H1 (cell line): ENCODE measurements at regions not wholly inside any gene's neighbourhood (a gene's known extent, or its start where the extent isn't known, plus 50 kb on each side); places are given as distances from the start of the nearest gene placed in this dataset.

Source experiments
- ATF2 ChIP-seq: IDR thresholded peaks from 2 replicates; pipeline ENCODE4 v1.6.1; 2012; ENCODE audit warnings: low read length, inconsistent platforms
- ATF3 ChIP-seq: IDR thresholded peaks from 2 replicates; pipeline ENCODE4 v1.6.1; 2011; ENCODE audit warnings: low read depth, mild to moderate bottlenecking, low read length; ENCODE audit not compliant: insufficient read depth
- CTBP2 ChIP-seq: IDR thresholded peaks from 2 replicates; pipeline ENCODE4 v1.7.0; 2011; ENCODE audit warnings: borderline replicate concordance, mild to moderate bottlenecking, moderate library complexity, mixed read lengths, low read length; ENCODE audit not compliant: insufficient read depth, insufficient read length
- GTF2F1 ChIP-seq: IDR thresholded peaks from 2 replicates; pipeline ENCODE4 v1.6.1; 2012; ENCODE audit warnings: low read depth, low read length, improper control_type of control experiment, borderline replicate concordance
- JUN ChIP-seq: IDR thresholded peaks from 2 replicates; pipeline ENCODE4 v1.6.1; 2011; ENCODE audit warnings: low read depth, mild to moderate bottlenecking, improper control_type of control experiment, low read length
- KDM1A ChIP-seq: fragments of 200-600, 300-600 bp; sonication (generic); IDR thresholded peaks from 2 replicates; pipeline ENCODE4 v1.7.1; 2016; ENCODE audit warnings: mild to moderate bottlenecking, low read length, borderline replicate concordance
- MAX ChIP-seq: IDR thresholded peaks from 2 replicates; pipeline ENCODE4 v1.6.1; 2012; ENCODE audit warnings: inconsistent platforms
- POLR2A ChIP-seq, 2 experiments: IDR thresholded peaks; 1 replicate in 1 of 2; 2 replicates in 1 of 2; pipeline ENCODE4 v1.6.1; 2011; ENCODE audit warnings: low read depth in 2 of 2, low read length in 2 of 2, mild to moderate bottlenecking in 2 of 2; ENCODE audit errors: control extremely low read depth in 1 of 2
- POLR2AphosphoS5 ChIP-seq: IDR thresholded peaks from 2 replicates; pipeline ENCODE4 v1.6.1; 2011; ENCODE audit warnings: low read depth, low read length
- RFX5 ChIP-seq: IDR thresholded peaks from 2 replicates; pipeline ENCODE4 v1.6.1; 2011; ENCODE audit warnings: low read depth, low read length, improper control_type of control experiment, borderline replicate concordance
- SIN3A ChIP-seq, 2 experiments: IDR thresholded peaks in 1 of 2; conservative IDR thresholded peaks in 1 of 2; 2 replicates each; pipeline ENCODE4 v1.6.1; 2011 to 2012; ENCODE audit warnings: low read length in 2 of 2, improper control_type of control experiment in 1 of 2, low read depth in 1 of 2, mild to moderate bottlenecking in 1 of 2
- TF ChIP-seq, protein P1 (sequence below), 3 experiments: IDR thresholded peaks; 1 replicate in 2 of 3; 2 replicates in 1 of 3; pipeline versions ENCODE4 v1.5.1 to v1.6.1; 2011; ENCODE audit warnings: low read length in 3 of 3, mild to moderate bottlenecking in 3 of 3, inconsistent platforms in 2 of 3, low read depth in 1 of 3, moderate library complexity in 1 of 3; ENCODE audit not compliant: insufficient read depth in 1 of 3; ENCODE audit errors: control extremely low read depth in 1 of 3
- TF ChIP-seq, protein P2 (sequence below): IDR thresholded peaks from 2 replicates; pipeline ENCODE4 v1.6.1; 2012; ENCODE audit warnings: inconsistent platforms

DNA sequence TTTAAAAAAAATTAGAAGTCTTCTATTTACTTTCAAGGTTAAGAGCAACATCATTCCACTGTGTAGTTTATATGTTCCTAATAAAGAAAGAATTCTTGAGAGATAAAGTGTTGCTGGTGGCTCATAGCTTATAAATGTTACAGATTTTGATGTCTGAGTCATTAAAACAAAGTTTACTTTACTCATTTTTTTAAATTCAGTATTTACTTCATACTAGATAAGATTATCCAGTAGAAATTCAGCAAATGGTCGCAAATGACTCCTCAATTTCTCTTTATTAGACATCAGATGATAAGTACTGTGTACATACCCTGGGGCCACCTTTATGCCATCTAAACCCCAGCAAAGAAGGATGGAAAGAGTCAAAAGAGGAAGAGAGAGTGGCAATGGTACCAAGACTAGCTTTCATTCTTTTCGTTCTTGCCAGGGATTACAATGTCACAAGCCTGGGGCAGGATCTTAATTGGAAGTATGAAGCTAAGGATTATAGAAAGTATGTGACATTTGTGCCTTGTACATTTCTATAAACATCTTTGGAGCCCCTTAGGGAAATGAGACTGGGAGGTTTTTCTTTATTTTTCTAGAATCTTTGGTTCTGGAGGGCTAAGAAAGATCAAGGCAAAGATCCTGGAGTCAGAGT, 206.1 kb downstream of the CHRM2 start:
- TF ChIP-seq CTBP2: no peak
- TF ChIP-seq ATF3: no peak
- no peak for TF ChIP-seq POLR2AphosphoS5
- TF ChIP-seq MAX: no peak
- no peak for TF ChIP-seq RFX5
- no peak for TF ChIP-seq GTF2F1
- TF ChIP-seq POLR2A (IDR thresholded peaks at IDR 0.05; ENCODE audit: control extremely low read depth in 1 of 2, low read depth in 2 of 2, low read length in 2 of 2): no peak
- TF ChIP-seq, protein P1, sequence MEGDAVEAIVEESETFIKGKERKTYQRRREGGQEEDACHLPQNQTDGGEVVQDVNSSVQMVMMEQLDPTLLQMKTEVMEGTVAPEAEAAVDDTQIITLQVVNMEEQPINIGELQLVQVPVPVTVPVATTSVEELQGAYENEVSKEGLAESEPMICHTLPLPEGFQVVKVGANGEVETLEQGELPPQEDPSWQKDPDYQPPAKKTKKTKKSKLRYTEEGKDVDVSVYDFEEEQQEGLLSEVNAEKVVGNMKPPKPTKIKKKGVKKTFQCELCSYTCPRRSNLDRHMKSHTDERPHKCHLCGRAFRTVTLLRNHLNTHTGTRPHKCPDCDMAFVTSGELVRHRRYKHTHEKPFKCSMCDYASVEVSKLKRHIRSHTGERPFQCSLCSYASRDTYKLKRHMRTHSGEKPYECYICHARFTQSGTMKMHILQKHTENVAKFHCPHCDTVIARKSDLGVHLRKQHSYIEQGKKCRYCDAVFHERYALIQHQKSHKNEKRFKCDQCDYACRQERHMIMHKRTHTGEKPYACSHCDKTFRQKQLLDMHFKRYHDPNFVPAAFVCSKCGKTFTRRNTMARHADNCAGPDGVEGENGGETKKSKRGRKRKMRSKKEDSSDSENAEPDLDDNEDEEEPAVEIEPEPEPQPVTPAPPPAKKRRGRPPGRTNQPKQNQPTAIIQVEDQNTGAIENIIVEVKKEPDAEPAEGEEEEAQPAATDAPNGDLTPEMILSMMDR (IDR thresholded peaks at IDR 0.05; ENCODE audit: control extremely low read depth in 1 of 3, insufficient read depth in 1 of 3, low read depth in 1 of 3, low read length in 3 of 3): no peak
- TF ChIP-seq ATF2: no peak
- no peak for TF ChIP-seq SIN3A (conservative IDR thresholded peaks at IDR 0.05 in 1 of 2, IDR thresholded peaks at IDR 0.05 in 1 of 2; ENCODE audit: low read depth in 1 of 2, low read length in 2 of 2)
- no peak for TF ChIP-seq JUN
- TF ChIP-seq, protein P2, sequence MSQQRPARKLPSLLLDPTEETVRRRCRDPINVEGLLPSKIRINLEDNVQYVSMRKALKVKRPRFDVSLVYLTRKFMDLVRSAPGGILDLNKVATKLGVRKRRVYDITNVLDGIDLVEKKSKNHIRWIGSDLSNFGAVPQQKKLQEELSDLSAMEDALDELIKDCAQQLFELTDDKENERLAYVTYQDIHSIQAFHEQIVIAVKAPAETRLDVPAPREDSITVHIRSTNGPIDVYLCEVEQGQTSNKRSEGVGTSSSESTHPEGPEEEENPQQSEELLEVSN: no peak
- TF ChIP-seq KDM1A: no peak
